ENCODE measurements at regions not wholly inside any gene's neighbourhood (a gene's known extent, or its start where the extent isn't known, plus 50 kb on each side); places are given as distances from the start of the nearest gene placed in this dataset.

- ChIA-PET POLR2A (no interaction called here), CTCF (no interaction called here)
- H3K4me2 ChIP-seq (replicated peaks; ENCODE audit: low read depth, low read length, poor library complexity, severe bottlenecking): no peak overlapping the region
- H3K4me1 Mint-ChIP-seq: peaks cover 6% of the 10 kb centered on the region
- H3K79me2 ChIP-seq (ENCODE audit: control insufficient read depth, insufficient read depth, low read length): no peaks in the 10 kb centered on the region
- H3K4me3 ChIP-seq (ENCODE audit: control extremely low read depth in 1 of 5, extremely low read depth in 1 of 5, insufficient read depth in 1 of 5, low read depth in 2 of 5, low read length in 4 of 5): no peak overlapping the region
- no peak overlapping the region for H3K4me3 Mint-ChIP-seq
- no peaks in the 10 kb centered on the region for H3K27me3 ChIP-seq (replicated peaks in 1 of 4; ENCODE audit: control extremely low read depth in 1 of 4, control insufficient read depth in 3 of 4, insufficient read depth in 4 of 4, low read length in 3 of 4)
- H3K27ac ChIP-seq (ENCODE audit: low read length in 2 of 2): no peak overlapping the region
- H4K20me1 ChIP-seq (ENCODE audit: control insufficient read depth, insufficient read depth, low read length, poor library complexity, severe bottlenecking): no peaks in the 10 kb centered on the region
- no peaks in the 10 kb centered on the region for H3K36me3 ChIP-seq (replicated peaks in 1 of 2; ENCODE audit: control extremely low read depth in 1 of 2, control insufficient read depth in 1 of 2, extremely low read depth in 1 of 2, insufficient read depth in 2 of 2, low read length in 1 of 2)
- DNase-seq (no peak), ATAC-seq (ENCODE audit: low read depth) (no peak)
- intact Hi-C loops (cut with micrococcal nuclease): no loop called here
- no peaks in the 10 kb centered on the region for H3K27me3 Mint-ChIP-seq
- H3K9me3 ChIP-seq (ENCODE audit: control extremely low read depth in 1 of 3, control insufficient read depth in 2 of 3, insufficient read depth in 1 of 3, low read length in 2 of 3): no peaks in the 10 kb centered on the region
- H3K9me3 Mint-ChIP-seq (ENCODE audit: insufficient read depth): no peaks in the 10 kb centered on the region
- TF ChIP-seq EZH2 (IDR thresholded peaks at IDR 0.05; ENCODE audit: borderline replicate concordance, insufficient read depth, low read depth, low read length, poor library complexity, severe bottlenecking) (no peak), CTCF (IDR thresholded peaks at IDR 0.05) (no peak)
- H3K27ac Mint-ChIP-seq: no peak overlapping the region
- WGBS (ENCODE audit: insufficient coverage): no CpG with 5 or more reads among the region's 3 CpGs
- H3K4me1 ChIP-seq (ENCODE audit: control insufficient read depth in 2 of 2, insufficient read depth in 2 of 2, low read length in 2 of 2): no peaks in the 10 kb centered on the region
- H2AFZ ChIP-seq (ENCODE audit: insufficient read depth, low read depth, low read length, poor library complexity, severe bottlenecking): no peak overlapping the region
- H3K9ac ChIP-seq (ENCODE audit: low read length): no peak overlapping the region
Measured at GRCh38 chr12:24049101-24049500, 99.6 kb upstream of the SOX5 start.

- H3K9me3 Mint-ChIP-seq (ENCODE audit: insufficient read depth): no peaks in the 10 kb centered on the region
- H3K27ac Mint-ChIP-seq: no peak overlapping the region
- intact Hi-C loops (cut with micrococcal nuclease): no loop called here
- H3K27ac ChIP-seq (ENCODE audit: low read length in 2 of 2): no peak overlapping the region
- POLR2A ChIA-PET: no interaction called here
- peaks cover 6% of the 10 kb centered on the region for H3K4me1 Mint-ChIP-seq
- no peak overlapping the region for H3K4me2 ChIP-seq (replicated peaks; ENCODE audit: low read depth, low read length, poor library complexity, severe bottlenecking)
- DNase-seq (no peak), ATAC-seq (ENCODE audit: low read depth) (no peak)
- H3K4me3 ChIP-seq (ENCODE audit: control extremely low read depth in 1 of 5, extremely low read depth in 1 of 5, insufficient read depth in 1 of 5, low read depth in 2 of 5, low read length in 4 of 5): no peak overlapping the region
- no peaks in the 10 kb centered on the region for H3K79me2 ChIP-seq (ENCODE audit: control insufficient read depth, insufficient read depth, low read length)
- WGBS (ENCODE audit: insufficient coverage): no CpG with 5 or more reads among the region's 4 CpGs
- no peak for TF ChIP-seq EZH2 (IDR thresholded peaks at IDR 0.05; ENCODE audit: borderline replicate concordance, insufficient read depth, low read depth, low read length, poor library complexity, severe bottlenecking)
- no peak overlapping the region for H3K4me3 Mint-ChIP-seq
- H3K36me3 ChIP-seq (replicated peaks in 1 of 2; ENCODE audit: control extremely low read depth in 1 of 2, control insufficient read depth in 1 of 2, extremely low read depth in 1 of 2, insufficient read depth in 2 of 2, low read length in 1 of 2): no peaks in the 10 kb centered on the region
- no peaks in the 10 kb centered on the region for H3K4me1 ChIP-seq (ENCODE audit: control insufficient read depth in 2 of 2, insufficient read depth in 2 of 2, low read length in 2 of 2)
- CTCF ChIA-PET: no interaction called here
- H4K20me1 ChIP-seq (ENCODE audit: control insufficient read depth, insufficient read depth, low read length, poor library complexity, severe bottlenecking): no peaks in the 10 kb centered on the region
- no peaks in the 10 kb centered on the region for H3K27me3 ChIP-seq (replicated peaks in 1 of 4; ENCODE audit: control extremely low read depth in 1 of 4, control insufficient read depth in 3 of 4, insufficient read depth in 4 of 4, low read length in 3 of 4)
- H3K27me3 Mint-ChIP-seq: no peaks in the 10 kb centered on the region
- H3K9ac ChIP-seq (ENCODE audit: low read length): no peak overlapping the region
- H3K9me3 ChIP-seq (ENCODE audit: control extremely low read depth in 1 of 3, control insufficient read depth in 2 of 3, insufficient read depth in 1 of 3, low read length in 2 of 3): no peaks in the 10 kb centered on the region
- H2AFZ ChIP-seq (ENCODE audit: insufficient read depth, low read depth, low read length, poor library complexity, severe bottlenecking): no peak overlapping the region
Measured at GRCh38 chr12:24048446-24048845, 99.0 kb upstream of the SOX5 start.
